Activated CD8-positive, alpha-beta memory T cell treated with anti-CD3 and anti-CD28 coated beads, Interleukin-2, amount 10 ng/mL, durations not matched to agents 7 days and 5 days (primary cell): ENCODE measurements at regions not wholly inside any gene's neighbourhood (a gene's known extent, or its start where the extent isn't known, plus 50 kb on each side); places are given as distances from the start of the nearest gene placed in this dataset.

Experiments used
- ATAC-seq: fragments of 150-1000 bp; cut with Tn5 transposase; one replicate; pipeline ENCODE4 v1.10.0; 2021; ENCODE audit warnings: moderate library complexity
- CTCF ChIA-PET: fragments of 350-600 bp; sonication (Branson Sonifier 250); formaldehyde crosslinking; loops from one replicate; lab custom pipeline; 2021; ENCODE audit warnings: antibody characterized with exemption; lab: Charles Lee
- DNase-seq: peaks from one replicate; pipeline ENCODE4 v3.0.0-alpha.2; 2020
- H3K27ac Mint-ChIP-seq: one replicate; pipeline ENCODE4 v1.8.0; 2021; ENCODE audit warnings: mild to moderate bottlenecking, mixed read lengths
- H3K27me3 Mint-ChIP-seq: one replicate; pipeline ENCODE4 v1.8.0; 2021; ENCODE audit warnings: mixed read lengths
- H3K36me3 Mint-ChIP-seq: one replicate; pipeline ENCODE4 v1.8.0; 2021; ENCODE audit warnings: mild to moderate bottlenecking, mixed read lengths
- H3K4me1 Mint-ChIP-seq: one replicate; pipeline ENCODE4 v1.8.0; 2021; ENCODE audit warnings: mixed read lengths
- H3K4me3 Mint-ChIP-seq: one replicate; pipeline ENCODE4 v1.8.0; 2021; ENCODE audit warnings: mild to moderate bottlenecking, moderate library complexity, mixed read lengths
- H3K9me3 Mint-ChIP-seq: one replicate; pipeline ENCODE4 v1.8.0; 2022; ENCODE audit warnings: low read depth, mixed read lengths

GRCh38 chr6:67683960-67684359 is 951.1 kb upstream of the ADGRB3 start:
- Mint-ChIP-seq H3K4me1 (no peaks in the 10 kb centered on the region), H3K27ac (no peak overlapping the region), H3K36me3 (no peaks in the 10 kb centered on the region), H3K9me3 (peaks cover 4% of the 10 kb centered on the region), H3K4me3 (no peak overlapping the region), H3K27me3 (no peaks in the 10 kb centered on the region)
- CTCF ChIA-PET, result no interaction called here
- ATAC-seq (no peak), DNase-seq (no peak)

- H3K9me3 Mint-ChIP-seq, result peaks cover 2% of the 10 kb centered on the region
- CTCF ChIA-PET, result no interaction called here
- H3K36me3 Mint-ChIP-seq, result no peaks in the 10 kb centered on the region
- no peaks in the 10 kb centered on the region for H3K4me1 Mint-ChIP-seq
- DNase-seq (no peak), ATAC-seq (no peak)
- no peaks in the 10 kb centered on the region for H3K27me3 Mint-ChIP-seq
- H3K4me3 Mint-ChIP-seq, result no peak overlapping the region
- H3K27ac Mint-ChIP-seq, result no peak overlapping the region
Measured at GRCh38 chr6:67680297-67680932, 954.7 kb upstream of the ADGRB3 start.

DNA sequence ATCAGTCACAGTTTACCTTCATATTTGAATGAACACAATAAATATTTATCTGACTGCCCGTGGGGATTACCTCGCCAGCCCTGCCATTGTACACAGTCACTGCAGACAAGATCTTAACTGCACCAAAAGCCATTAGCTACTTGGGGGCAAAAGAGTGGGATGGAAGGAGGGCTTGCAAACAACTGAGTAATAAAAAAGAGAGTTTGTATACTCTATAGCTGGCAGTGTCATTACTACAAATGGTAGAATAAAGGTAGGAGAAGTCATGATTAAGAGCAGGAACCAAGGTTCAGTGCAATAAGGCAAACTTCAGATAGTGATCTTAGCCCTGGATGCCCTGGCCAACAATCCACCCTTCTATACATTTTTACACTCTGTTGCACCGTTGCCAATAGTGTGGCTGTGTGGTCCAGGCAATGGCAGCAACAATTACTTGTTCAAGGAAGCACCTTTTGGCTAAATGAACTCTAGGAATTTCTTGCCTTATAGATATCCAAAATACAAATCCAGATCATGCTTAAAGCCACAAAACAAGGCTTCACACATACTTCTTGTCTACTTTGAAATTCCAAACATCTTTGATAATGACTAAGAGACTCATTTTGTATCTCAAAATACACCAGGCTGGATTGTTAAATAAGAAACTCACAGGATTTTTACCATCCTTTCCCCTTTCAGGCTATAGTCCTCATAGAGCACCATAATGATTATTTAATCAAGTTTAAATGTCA is 955.4 kb upstream of the ADGRB3 start:
- peaks cover 2% of the 10 kb centered on the region for H3K9me3 Mint-ChIP-seq
- ATAC-seq, result no peak
- no peak overlapping the region for H3K27ac Mint-ChIP-seq
- DNase-seq, result no peak
- H3K27me3 Mint-ChIP-seq, result no peaks in the 10 kb centered on the region
- H3K4me3 Mint-ChIP-seq, result no peak overlapping the region
- no peaks in the 10 kb centered on the region for H3K36me3 Mint-ChIP-seq
- CTCF ChIA-PET, result no interaction called here
- no peaks in the 10 kb centered on the region for H3K4me1 Mint-ChIP-seq

- peaks cover under 1% of the 10 kb centered on the region for H3K9me3 Mint-ChIP-seq
- DNase-seq (no peak), ATAC-seq (no peak)
- CTCF ChIA-PET, result no interaction called here
- H3K4me1 Mint-ChIP-seq, result no peaks in the 10 kb centered on the region
- no peaks in the 10 kb centered on the region for H3K36me3 Mint-ChIP-seq
- no peak overlapping the region for H3K4me3 Mint-ChIP-seq
- no peak overlapping the region for H3K27ac Mint-ChIP-seq
- no peaks in the 10 kb centered on the region for H3K27me3 Mint-ChIP-seq
Measured at GRCh38 chr6:67676892-67677291, 958.2 kb upstream of the ADGRB3 start.

DNA sequence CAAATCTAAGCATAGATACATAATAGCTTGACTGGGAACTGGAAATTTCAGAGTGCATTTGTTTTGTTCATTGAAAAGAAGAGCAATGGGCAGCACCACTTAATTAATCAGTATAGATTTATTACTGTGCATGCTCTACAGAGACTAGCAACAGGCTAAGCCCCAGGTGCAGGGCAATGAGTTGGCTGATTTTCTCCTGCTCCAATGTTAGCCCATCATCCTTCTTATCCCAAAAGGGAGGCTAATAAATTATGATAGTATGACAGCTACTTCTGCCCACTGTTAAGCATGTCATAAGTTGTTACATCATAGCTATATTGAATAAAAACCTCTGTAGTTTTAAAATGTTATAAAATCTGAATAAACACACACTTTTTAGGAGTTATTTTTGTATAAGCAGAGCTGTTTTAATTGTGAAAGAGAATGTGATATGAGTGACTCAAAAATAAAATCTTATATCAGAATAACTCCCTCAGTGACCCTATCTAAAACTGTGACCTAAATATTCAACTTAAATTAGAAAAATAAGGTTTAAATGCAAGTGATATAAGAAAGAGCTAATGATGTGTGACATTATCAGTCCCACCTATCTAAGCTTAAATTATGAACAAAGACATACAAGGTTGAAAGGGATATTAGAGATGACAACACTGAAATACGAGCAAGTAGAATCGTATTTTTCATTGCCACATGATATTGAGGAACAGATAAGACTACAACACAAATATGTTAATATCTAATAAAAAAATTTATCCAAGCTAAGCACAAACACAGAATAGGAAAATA is 967.3 kb upstream of the ADGRB3 start:
- ATAC-seq (no peak), DNase-seq (no peak)
- Mint-ChIP-seq H3K9me3 (peaks cover 5% of the 10 kb centered on the region), H3K4me1 (no peaks in the 10 kb centered on the region), H3K36me3 (no peaks in the 10 kb centered on the region), H3K4me3 (no peak overlapping the region), H3K27ac (no peak overlapping the region), H3K27me3 (no peaks in the 10 kb centered on the region)
- CTCF ChIA-PET, result no interaction called here

- Mint-ChIP-seq H3K27me3 (no peaks in the 10 kb centered on the region), H3K9me3 (peaks cover 8% of the 10 kb centered on the region), H3K27ac (no peak overlapping the region), H3K4me3 (no peak overlapping the region), H3K4me1 (no peaks in the 10 kb centered on the region), H3K36me3 (no peaks in the 10 kb centered on the region)
- no peak for ATAC-seq
- CTCF ChIA-PET, result no interaction called here
- no peak for DNase-seq
Measured at GRCh38 chr6:67666177-67666964, 968.7 kb upstream of the ADGRB3 start.

DNA sequence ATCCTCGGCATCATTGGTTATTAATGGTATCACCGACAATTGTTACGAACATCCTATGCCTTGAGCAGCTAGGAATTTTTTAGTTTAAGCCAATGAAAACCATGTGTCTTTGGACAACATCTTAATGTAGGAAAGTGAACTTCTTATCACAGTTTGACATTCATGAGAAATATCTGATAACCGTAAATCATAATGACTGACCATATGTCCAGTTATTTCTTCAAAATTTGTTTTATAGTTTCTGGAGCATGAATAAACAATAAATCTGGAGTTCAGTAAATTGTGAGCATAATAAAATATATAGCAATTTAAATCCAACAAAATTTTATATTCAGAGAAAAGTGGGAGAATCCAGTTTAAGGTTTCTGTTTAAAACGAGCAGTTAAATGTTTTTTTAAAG is 970.1 kb upstream of the ADGRB3 start:
- Mint-ChIP-seq H3K27ac (no peak overlapping the region), H3K9me3 (peaks cover 7% of the 10 kb centered on the region), H3K4me1 (no peaks in the 10 kb centered on the region), H3K4me3 (no peak overlapping the region), H3K27me3 (no peaks in the 10 kb centered on the region), H3K36me3 (no peaks in the 10 kb centered on the region)
- ATAC-seq, result no peak
- no peak for DNase-seq
- CTCF ChIA-PET, result no interaction called here

GRCh38 chr6:67663105-67663895 is 971.8 kb upstream of the ADGRB3 start:
- Mint-ChIP-seq H3K9me3 (peaks cover 7% of the 10 kb centered on the region), H3K4me1 (no peaks in the 10 kb centered on the region), H3K27me3 (no peaks in the 10 kb centered on the region), H3K4me3 (no peak overlapping the region), H3K36me3 (no peaks in the 10 kb centered on the region), H3K27ac (no peak overlapping the region)
- ATAC-seq (no peak), DNase-seq (no peak)
- CTCF ChIA-PET, result no interaction called here

GRCh38 chr6:67653561-67653960 is 981.5 kb upstream of the ADGRB3 start:
- ATAC-seq (no peak), DNase-seq (no peak)
- Mint-ChIP-seq H3K9me3 (no peaks in the 10 kb centered on the region), H3K36me3 (no peaks in the 10 kb centered on the region), H3K27ac (no peak overlapping the region), H3K4me3 (no peak overlapping the region), H3K27me3 (no peaks in the 10 kb centered on the region), H3K4me1 (no peaks in the 10 kb centered on the region)
- CTCF ChIA-PET, result no interaction called here

GRCh38 chr6:67646550-67646949 is 988.5 kb upstream of the ADGRB3 start:
- no peak overlapping the region for H3K27ac Mint-ChIP-seq
- no peaks in the 10 kb centered on the region for H3K9me3 Mint-ChIP-seq
- H3K4me1 Mint-ChIP-seq, result no peaks in the 10 kb centered on the region
- H3K4me3 Mint-ChIP-seq, result no peak overlapping the region
- DNase-seq (no peak), ATAC-seq (no peak)
- no peaks in the 10 kb centered on the region for H3K36me3 Mint-ChIP-seq
- CTCF ChIA-PET, result interaction anchor here (0.6 kb wide), 1 partner anchor 64 kb away, joined by 3 read pairs; no protein-coding TSS in a partner anchor
- no peaks in the 10 kb centered on the region for H3K27me3 Mint-ChIP-seq

- Mint-ChIP-seq H3K27ac (no peak overlapping the region), H3K4me1 (no peaks in the 10 kb centered on the region), H3K4me3 (no peak overlapping the region), H3K27me3 (no peaks in the 10 kb centered on the region), H3K9me3 (no peaks in the 10 kb centered on the region), H3K36me3 (no peaks in the 10 kb centered on the region)
- DNase-seq (no peak), ATAC-seq (no peak)
- CTCF ChIA-PET, result no interaction called here
Measured at GRCh38 chr6:67643281-67643680, 991.8 kb upstream of the ADGRB3 start.

- no peak overlapping the region for H3K4me3 Mint-ChIP-seq
- H3K4me1 Mint-ChIP-seq, result no peaks in the 10 kb centered on the region
- DNase-seq, result no peak
- no peak for ATAC-seq
- no peaks in the 10 kb centered on the region for H3K27me3 Mint-ChIP-seq
- H3K36me3 Mint-ChIP-seq, result no peaks in the 10 kb centered on the region
- CTCF ChIA-PET, result no interaction called here
- H3K9me3 Mint-ChIP-seq, result no peaks in the 10 kb centered on the region
- no peak overlapping the region for H3K27ac Mint-ChIP-seq
Measured at GRCh38 chr6:67642582-67642981, 992.5 kb upstream of the ADGRB3 start.

DNA sequence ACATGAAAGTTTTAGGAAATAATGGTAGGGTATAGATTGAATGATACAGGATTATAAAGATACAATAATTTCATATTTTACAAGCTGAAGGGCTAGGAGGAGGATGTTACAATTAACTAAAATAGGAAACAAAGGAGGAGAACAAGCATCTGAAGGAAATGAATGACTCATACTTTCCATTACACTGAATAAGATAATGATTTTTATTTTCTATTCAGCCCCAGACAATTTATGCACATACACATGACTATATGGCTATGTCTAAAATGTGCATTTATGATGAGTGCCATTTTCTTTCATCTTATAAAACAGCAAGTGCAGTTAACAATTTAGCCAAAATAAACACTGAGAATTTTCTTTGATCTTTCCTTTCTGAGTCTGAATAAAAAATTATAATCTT is 994.6 kb upstream of the ADGRB3 start:
- ATAC-seq, result no peak
- Mint-ChIP-seq H3K36me3 (no peaks in the 10 kb centered on the region), H3K4me1 (no peaks in the 10 kb centered on the region), H3K27ac (no peak overlapping the region), H3K4me3 (no peak overlapping the region), H3K9me3 (no peaks in the 10 kb centered on the region), H3K27me3 (no peaks in the 10 kb centered on the region)
- CTCF ChIA-PET, result no interaction called here
- DNase-seq, result no peak
